ENCODE measurements at regions not wholly inside any gene's neighbourhood (a gene's known extent, or its start where the extent isn't known, plus 50 kb on each side); places are given as distances from the start of the nearest gene placed in this dataset.

DNA sequence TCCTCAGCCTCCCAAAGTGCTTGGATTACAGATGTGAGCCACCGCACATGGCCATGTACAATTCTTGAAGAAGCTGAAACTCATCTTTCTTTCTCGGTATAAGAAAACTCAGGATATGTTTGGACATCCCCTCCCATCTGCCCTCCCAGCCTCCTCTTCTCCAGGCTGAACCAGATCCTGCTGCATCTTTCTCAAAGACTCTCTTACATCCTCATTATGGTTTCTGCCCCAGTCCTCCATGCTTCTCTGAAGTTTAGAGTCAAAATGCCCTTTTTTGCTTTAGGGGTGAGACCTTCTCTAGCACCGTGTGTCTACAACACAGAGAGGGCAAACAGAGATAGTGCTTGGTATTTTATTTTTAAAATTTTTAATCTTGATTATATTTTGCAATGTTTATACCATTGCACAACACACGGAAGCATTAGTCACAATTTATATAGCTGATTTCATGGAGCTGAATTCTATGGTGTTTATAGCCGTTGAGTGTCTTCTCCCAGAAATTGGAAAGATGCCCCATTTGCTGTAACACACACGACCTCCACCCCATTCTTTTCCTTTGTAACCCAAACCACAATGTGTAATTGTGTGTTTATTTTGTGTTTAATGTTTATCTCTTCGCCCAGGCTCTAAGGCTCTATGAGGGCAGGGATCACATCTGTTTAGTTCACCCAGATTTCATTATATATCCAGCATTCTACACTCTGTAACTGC, 206.0 kb upstream of the TNP1 start:
- Mint-ChIP-seq H3K4me3 (no peak overlapping the region), H3K36me3 (ENCODE audit: low read depth) (no peaks in the 10 kb centered on the region), H3K27ac (no peak overlapping the region), H3K27me3 (peaks cover 12% of the 10 kb centered on the region), H3K4me1 (no peaks in the 10 kb centered on the region)
- ATAC-seq = no peak
- no peaks in the 10 kb centered on the region for H3K9me3 ChIP-seq (ENCODE audit: control insufficient read depth, low read length, poor library complexity, severe bottlenecking)
- DNase-seq = no peak

DNA sequence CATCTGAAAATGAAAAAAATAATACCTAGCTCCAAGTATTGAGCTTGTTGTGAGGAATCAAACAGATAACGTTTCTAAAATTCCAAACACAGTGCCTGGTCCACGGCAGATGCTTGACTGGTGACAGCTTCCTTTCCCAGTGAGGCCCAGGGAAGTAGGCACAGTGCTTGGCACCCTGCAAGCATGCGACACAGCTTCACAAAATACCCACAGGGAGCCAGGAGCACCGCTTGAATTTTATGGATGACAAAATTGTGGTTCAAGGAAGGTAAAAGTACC, 205.1 kb upstream of the TNP1 start:
- Mint-ChIP-seq H3K4me3 (no peak overlapping the region), H3K36me3 (ENCODE audit: low read depth) (no peaks in the 10 kb centered on the region), H3K27me3 (peaks cover 12% of the 10 kb centered on the region), H3K4me1 (no peaks in the 10 kb centered on the region), H3K27ac (no peak overlapping the region)
- DNase-seq (no peak), ATAC-seq (no peak)
- H3K9me3 ChIP-seq (ENCODE audit: control insufficient read depth, low read length, poor library complexity, severe bottlenecking) = no peaks in the 10 kb centered on the region

DNA sequence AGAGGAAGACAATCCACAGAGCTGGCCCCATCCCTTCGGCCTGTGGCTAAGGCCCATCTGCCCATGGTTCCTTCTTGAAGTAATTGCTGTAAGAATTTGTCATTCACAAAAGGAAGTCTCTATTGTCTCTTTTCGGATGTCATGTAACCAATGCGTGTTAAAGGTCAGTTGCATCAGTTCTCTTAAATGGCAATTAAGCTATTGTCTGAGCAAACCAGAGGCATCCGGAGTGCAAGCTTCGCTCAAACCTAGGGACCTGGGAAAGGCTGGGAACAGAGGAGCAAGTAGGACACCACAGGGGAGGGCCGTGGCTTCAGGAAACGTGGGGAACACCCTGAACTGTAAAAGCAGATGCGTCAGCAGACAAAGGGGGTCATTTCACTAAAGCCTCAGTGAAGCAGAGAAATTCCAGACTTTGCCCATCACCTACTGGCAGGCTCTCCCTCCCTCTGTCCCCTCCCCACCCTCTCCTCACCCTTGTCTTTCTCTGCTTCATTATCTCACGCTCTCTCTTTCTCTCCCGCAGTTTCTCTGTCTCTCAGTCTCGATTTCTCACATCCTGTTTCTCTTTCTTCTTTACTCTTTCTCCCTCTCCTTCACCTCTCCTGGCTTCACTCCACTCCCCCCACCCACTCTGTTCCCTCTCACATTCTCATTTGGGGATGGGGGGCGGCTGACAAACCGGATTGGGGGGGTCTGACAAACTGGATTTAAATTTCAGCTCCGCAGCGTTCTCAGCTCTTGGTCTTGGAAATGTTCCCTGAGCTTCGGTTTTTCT, 204.6 kb upstream of the TNP1 start:
- H3K27ac Mint-ChIP-seq = no peak overlapping the region

DNA sequence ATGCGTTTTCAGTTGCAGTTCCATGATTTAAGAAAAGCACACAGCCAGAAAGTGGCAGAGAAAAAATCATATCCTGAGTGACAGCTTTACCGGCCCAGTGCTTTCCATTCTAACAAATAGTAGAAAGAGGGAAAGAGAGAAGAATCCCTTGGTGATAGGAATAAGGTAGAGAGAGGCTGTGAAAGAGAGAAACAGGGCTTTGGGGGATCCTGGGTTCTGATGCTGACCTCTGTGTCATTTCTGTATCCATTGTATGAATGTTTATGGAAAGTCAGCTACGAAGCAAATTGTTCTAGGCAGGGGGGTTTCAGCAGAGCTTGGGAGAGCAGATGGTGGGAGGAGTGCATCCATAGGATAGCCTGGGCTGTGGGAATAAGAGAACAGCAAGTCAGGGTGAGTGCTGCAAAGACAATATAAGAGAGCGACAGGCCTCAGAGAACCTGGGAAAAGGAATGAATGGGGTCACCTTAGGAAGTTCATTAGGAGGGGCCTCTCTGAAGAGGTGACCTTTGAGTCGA, 203.4 kb upstream of the TNP1 start:
- ATAC-seq (no peak), DNase-seq (no peak)
- Mint-ChIP-seq H3K4me3 (no peak overlapping the region), H3K4me1 (no peaks in the 10 kb centered on the region), H3K27me3 (peaks cover 17% of the 10 kb centered on the region), H3K27ac (no peak overlapping the region), H3K36me3 (ENCODE audit: low read depth) (no peaks in the 10 kb centered on the region)
- no peaks in the 10 kb centered on the region for H3K9me3 ChIP-seq (ENCODE audit: control insufficient read depth, low read length, poor library complexity, severe bottlenecking)

More for the DNA sequence above, 204.6 kb upstream of the TNP1 start:
- Mint-ChIP-seq H3K4me3 (no peak overlapping the region), H3K27me3 (peaks cover 12% of the 10 kb centered on the region), H3K4me1 (no peaks in the 10 kb centered on the region), H3K36me3 (ENCODE audit: low read depth) (no peaks in the 10 kb centered on the region)
- DNase-seq (no peak), ATAC-seq (no peak)
- H3K9me3 ChIP-seq (ENCODE audit: control insufficient read depth, low read length, poor library complexity, severe bottlenecking) = no peaks in the 10 kb centered on the region

GRCh38 chr2:217062768-217063167, 202.9 kb upstream of the TNP1 start:
- H3K36me3 Mint-ChIP-seq (ENCODE audit: low read depth) = no peaks in the 10 kb centered on the region
- H3K27me3 Mint-ChIP-seq = peaks cover 17% of the 10 kb centered on the region
- DNase-seq = no peak
- no peak overlapping the region for H3K4me3 Mint-ChIP-seq
- no peak for ATAC-seq
- H3K9me3 ChIP-seq (ENCODE audit: control insufficient read depth, low read length, poor library complexity, severe bottlenecking) = no peaks in the 10 kb centered on the region
- H3K27ac Mint-ChIP-seq = no peak overlapping the region
- no peaks in the 10 kb centered on the region for H3K4me1 Mint-ChIP-seq

DNA sequence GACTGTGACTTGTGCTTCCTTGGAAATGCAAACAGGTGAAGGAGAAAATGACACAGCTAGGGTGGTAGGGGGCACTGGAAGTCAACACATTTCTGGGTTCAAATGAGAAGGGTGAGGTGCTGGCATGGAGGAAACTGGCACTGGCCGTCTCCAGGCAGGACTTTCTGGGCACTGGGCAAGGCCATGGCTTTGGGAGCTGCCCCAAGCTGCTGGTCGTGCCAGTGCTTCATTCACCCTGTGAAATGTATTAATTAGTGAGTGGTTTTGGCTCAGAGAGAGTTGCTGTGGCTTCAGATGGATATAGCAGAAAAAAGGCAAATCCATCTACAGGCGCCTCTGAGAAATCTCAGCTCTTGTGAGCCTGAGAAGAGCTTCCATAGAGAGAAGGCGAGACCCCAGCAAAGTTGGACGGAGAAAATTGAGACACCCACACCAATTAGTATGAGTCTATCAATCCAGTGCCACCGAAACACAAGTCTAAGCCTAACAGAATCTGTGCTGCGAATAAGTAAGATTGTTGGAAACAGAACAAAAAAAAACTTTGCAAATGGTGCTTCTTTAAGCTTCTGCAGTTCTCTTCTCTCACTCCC, 202.1 kb upstream of the TNP1 start:
- no peaks in the 10 kb centered on the region for H3K9me3 ChIP-seq (ENCODE audit: control insufficient read depth, low read length, poor library complexity, severe bottlenecking)
- no peak overlapping the region for H3K27ac Mint-ChIP-seq
- ATAC-seq = no peak
- no peak overlapping the region for H3K4me3 Mint-ChIP-seq
- no peaks in the 10 kb centered on the region for H3K36me3 Mint-ChIP-seq (ENCODE audit: low read depth)
- peaks cover 17% of the 10 kb centered on the region for H3K27me3 Mint-ChIP-seq
- DNase-seq = no peak
- H3K4me1 Mint-ChIP-seq = no peaks in the 10 kb centered on the region

- no peaks in the 10 kb centered on the region for H3K9me3 ChIP-seq (ENCODE audit: control insufficient read depth, low read length, poor library complexity, severe bottlenecking)
- DNase-seq (no peak), ATAC-seq (no peak)
- Mint-ChIP-seq H3K4me3 (no peak overlapping the region), H3K4me1 (no peaks in the 10 kb centered on the region), H3K27ac (no peak overlapping the region), H3K36me3 (ENCODE audit: low read depth) (no peaks in the 10 kb centered on the region), H3K27me3 (peaks cover 20% of the 10 kb centered on the region)
These were observed 201.2 kb upstream of the TNP1 start for GRCh38 chr2:217060951-217061547.

GRCh38 chr2:217060516-217060915, 200.7 kb upstream of the TNP1 start:
- ATAC-seq = no peak
- no peak for DNase-seq
- no peaks in the 10 kb centered on the region for H3K9me3 ChIP-seq (ENCODE audit: control insufficient read depth, low read length, poor library complexity, severe bottlenecking)
- Mint-ChIP-seq H3K27ac (no peak overlapping the region), H3K36me3 (ENCODE audit: low read depth) (no peaks in the 10 kb centered on the region), H3K4me3 (no peak overlapping the region), H3K4me1 (no peaks in the 10 kb centered on the region), H3K27me3 (peaks cover 25% of the 10 kb centered on the region)

- ATAC-seq (no peak), DNase-seq (no peak)
- Mint-ChIP-seq H3K4me3 (no peak overlapping the region), H3K4me1 (no peaks in the 10 kb centered on the region), H3K27me3 (peaks cover 25% of the 10 kb centered on the region), H3K36me3 (ENCODE audit: low read depth) (no peaks in the 10 kb centered on the region), H3K27ac (no peak overlapping the region)
- H3K9me3 ChIP-seq (ENCODE audit: control insufficient read depth, low read length, poor library complexity, severe bottlenecking) = no peaks in the 10 kb centered on the region
These were observed 199.2 kb upstream of the TNP1 start for GRCh38 chr2:217058791-217059755.

GRCh38 chr2:217057773-217058172, 197.9 kb upstream of the TNP1 start:
- DNase-seq = no peak
- ATAC-seq = no peak
- no peaks in the 10 kb centered on the region for H3K9me3 ChIP-seq (ENCODE audit: control insufficient read depth, low read length, poor library complexity, severe bottlenecking)
- Mint-ChIP-seq H3K36me3 (ENCODE audit: low read depth) (no peaks in the 10 kb centered on the region), H3K27me3 (peaks cover 16% of the 10 kb centered on the region), H3K27ac (no peak overlapping the region), H3K4me1 (no peaks in the 10 kb centered on the region), H3K4me3 (no peak overlapping the region)

- no peak overlapping the region for H3K4me3 Mint-ChIP-seq
These were observed 195.8 kb upstream of the TNP1 start for GRCh38 chr2:217055624-217056023.

GRCh38 chr2:217054791-217055190, 194.9 kb upstream of the TNP1 start:
- no peaks in the 10 kb centered on the region for H3K9me3 ChIP-seq (ENCODE audit: control insufficient read depth, low read length, poor library complexity, severe bottlenecking)
- H3K27me3 Mint-ChIP-seq = peaks cover 13% of the 10 kb centered on the region
- H3K4me1 Mint-ChIP-seq = no peaks in the 10 kb centered on the region
- no peak for ATAC-seq
- no peak for DNase-seq
- no peaks in the 10 kb centered on the region for H3K36me3 Mint-ChIP-seq (ENCODE audit: low read depth)
- no peak overlapping the region for H3K27ac Mint-ChIP-seq
- H3K4me3 Mint-ChIP-seq = no peak overlapping the region

More at GRCh38 chr2:217055624-217056023, 195.8 kb upstream of the TNP1 start:
- Mint-ChIP-seq H3K27ac (no peak overlapping the region), H3K36me3 (ENCODE audit: low read depth) (no peaks in the 10 kb centered on the region), H3K4me1 (no peaks in the 10 kb centered on the region), H3K27me3 (peaks cover 13% of the 10 kb centered on the region)
- ATAC-seq (no peak), DNase-seq (no peak)
- no peaks in the 10 kb centered on the region for H3K9me3 ChIP-seq (ENCODE audit: control insufficient read depth, low read length, poor library complexity, severe bottlenecking)
